Stimulated activated naive B cell treated with anti-CD40 and anti-IgM and Interleukin-4, amounts not matched to agents 10 μg/mL and 1 μg/mL and 100 μg/mL, for 72 hours (primary cell): ENCODE measurements at regions not wholly inside any gene's neighbourhood (a gene's known extent, or its start where the extent isn't known, plus 50 kb on each side); places are given as distances from the start of the nearest gene placed in this dataset.

Source experiments
- ATAC-seq, 2 donors: fragments of 150-1000 bp; cut with Tn5 transposase; replicated peaks; 2 replicates each; pipeline ENCODE4 v1.10.0; 2021; ENCODE audit warnings: moderate library complexity in 1 of 2
- DNase-seq: peaks from one replicate; pipeline ENCODE4 v3.0.0; 2021
- H3K27ac Mint-ChIP-seq: one replicate; pipeline ENCODE4 v1.8.0; 2022; ENCODE audit warnings: mild to moderate bottlenecking, mixed read lengths
- H3K27me3 Mint-ChIP-seq, 2 donors: one replicate each; pipeline ENCODE4 v1.8.0; 2022; ENCODE audit warnings: mixed read lengths in 2 of 2
- H3K36me3 Mint-ChIP-seq, 2 donors: one replicate each; pipeline ENCODE4 v1.8.0; 2022; ENCODE audit warnings: mixed read lengths in 2 of 2, mild to moderate bottlenecking in 1 of 2
- H3K4me1 Mint-ChIP-seq, 2 donors: one replicate each; pipeline ENCODE4 v1.8.0; 2022; ENCODE audit warnings: mixed read lengths in 2 of 2, mild to moderate bottlenecking in 1 of 2
- H3K4me3 Mint-ChIP-seq, 2 donors: one replicate each; pipeline ENCODE4 v1.8.0; 2022; ENCODE audit warnings: mild to moderate bottlenecking in 2 of 2, mixed read lengths in 2 of 2, moderate library complexity in 1 of 2
- H3K9me3 Mint-ChIP-seq, 2 donors: one replicate each; pipeline ENCODE4 v1.8.0; 2022; ENCODE audit warnings: mixed read lengths in 2 of 2, mild to moderate bottlenecking in 1 of 2

GRCh38 chr21:32216293-32216692 is 62.6 kb downstream of the MIS18A start:
- no peaks in the 10 kb centered on the region for H3K4me1 Mint-ChIP-seq
- no peak for DNase-seq

GRCh38 chr21:32215306-32215685 is 63.6 kb downstream of the MIS18A start:
- ATAC-seq (no peak), DNase-seq (no peak)
- H3K36me3 Mint-ChIP-seq = peaks cover 0 to 5% of the 10 kb centered on the region in 2 donors
- H3K9me3 Mint-ChIP-seq = peaks cover 0 to 7% of the 10 kb centered on the region in 2 donors
- no peaks in the 10 kb centered on the region for H3K4me1 Mint-ChIP-seq
- no peak overlapping the region for H3K27ac Mint-ChIP-seq
- H3K27me3 Mint-ChIP-seq = peaks cover 7 to 8% of the 10 kb centered on the region in 2 donors
- no peak overlapping the region for H3K4me3 Mint-ChIP-seq

More at GRCh38 chr21:32216293-32216692, 62.6 kb downstream of the MIS18A start:
- peaks cover 14 to 15% of the 10 kb centered on the region in 2 donors for H3K27me3 Mint-ChIP-seq
- H3K36me3 Mint-ChIP-seq = peaks cover 5 to 10% of the 10 kb centered on the region in 2 donors
- peaks cover 7 to 8% of the 10 kb centered on the region in 2 donors for H3K9me3 Mint-ChIP-seq
- H3K4me3 Mint-ChIP-seq = no peak overlapping the region
- ATAC-seq = no peak
- no peak overlapping the region for H3K27ac Mint-ChIP-seq

- H3K36me3 Mint-ChIP-seq = peaks cover 0 to 5% of the 10 kb centered on the region in 2 donors
- no peak overlapping the region for H3K4me3 Mint-ChIP-seq
- no peak for ATAC-seq
- peaks cover 0 to 7% of the 10 kb centered on the region in 2 donors for H3K9me3 Mint-ChIP-seq
- DNase-seq = no peak
- no peak overlapping the region for H3K27ac Mint-ChIP-seq
- H3K4me1 Mint-ChIP-seq = no peaks in the 10 kb centered on the region
- H3K27me3 Mint-ChIP-seq = peaks cover 4 to 8% of the 10 kb centered on the region in 2 donors
Observed at GRCh38 chr21:32214654-32215305, 64.1 kb downstream of the MIS18A start.

GRCh38 chr21:32212116-32212515 is 66.7 kb downstream of the MIS18A start:
- Mint-ChIP-seq H3K9me3 (peaks cover 0 to 3% of the 10 kb centered on the region in 2 donors), H3K4me1 (no peaks in the 10 kb centered on the region), H3K36me3 (peaks cover 0 to under 1% of the 10 kb centered on the region in 2 donors), H3K27ac (no peak overlapping the region), H3K27me3 (peaks cover 0 to 2% of the 10 kb centered on the region in 2 donors), H3K4me3 (no peak overlapping the region)
- DNase-seq (no peak), ATAC-seq (no peak)

- no peaks in the 10 kb centered on the region for H3K4me1 Mint-ChIP-seq
- H3K36me3 Mint-ChIP-seq = no peaks in the 10 kb centered on the region
- peaks cover 0 to 3% of the 10 kb centered on the region in 2 donors for H3K9me3 Mint-ChIP-seq
- DNase-seq = no peak
- no peak overlapping the region for H3K4me3 Mint-ChIP-seq
- H3K27me3 Mint-ChIP-seq = no peaks in the 10 kb centered on the region
- no peak for ATAC-seq
- H3K27ac Mint-ChIP-seq = no peak overlapping the region
Observed at GRCh38 chr21:32211306-32211705, 67.5 kb downstream of the MIS18A start.

- DNase-seq (no peak), ATAC-seq (no peak)
- H3K36me3 Mint-ChIP-seq = peaks cover 2 to 6% of the 10 kb centered on the region in 2 donors
- H3K9me3 Mint-ChIP-seq = peaks cover 0 to 6% of the 10 kb centered on the region in 2 donors
- no peak overlapping the region for H3K27ac Mint-ChIP-seq
- H3K27me3 Mint-ChIP-seq = no peaks in the 10 kb centered on the region
- no peaks in the 10 kb centered on the region for H3K4me1 Mint-ChIP-seq
- no peak overlapping the region for H3K4me3 Mint-ChIP-seq
Observed at GRCh38 chr21:32209580-32209979, 69.3 kb downstream of the MIS18A start.

- no peaks in the 10 kb centered on the region for H3K4me1 Mint-ChIP-seq
- no peak overlapping the region for H3K27ac Mint-ChIP-seq
- no peaks in the 10 kb centered on the region for H3K27me3 Mint-ChIP-seq
- H3K9me3 Mint-ChIP-seq = peaks cover 0 to 5% of the 10 kb centered on the region in 2 donors
- no peak overlapping the region for H3K4me3 Mint-ChIP-seq
- DNase-seq (no peak), ATAC-seq (no peak)
- H3K36me3 Mint-ChIP-seq = peaks cover 3 to 6% of the 10 kb centered on the region in 2 donors
Observed at GRCh38 chr21:32207406-32207716, 71.5 kb downstream of the MIS18A start.

GRCh38 chr21:32206631-32207405 is 72.0 kb downstream of the MIS18A start:
- Mint-ChIP-seq H3K4me1 (no peaks in the 10 kb centered on the region), H3K27ac (no peak overlapping the region), H3K9me3 (peaks cover 0 to 5% of the 10 kb centered on the region in 2 donors), H3K4me3 (no peak overlapping the region), H3K36me3 (peaks cover 3 to 6% of the 10 kb centered on the region in 2 donors), H3K27me3 (no peaks in the 10 kb centered on the region)
- ATAC-seq (no peak), DNase-seq (no peak)

GRCh38 chr21:32203877-32204480 is 74.9 kb downstream of the MIS18A start:
- Mint-ChIP-seq H3K36me3 (peaks cover 3 to 6% of the 10 kb centered on the region in 2 donors), H3K9me3 (peaks cover 0 to 5% of the 10 kb centered on the region in 2 donors), H3K27ac (no peak overlapping the region), H3K4me1 (no peaks in the 10 kb centered on the region), H3K4me3 (no peak overlapping the region), H3K27me3 (no peaks in the 10 kb centered on the region)
- DNase-seq = no peak
- no peak for ATAC-seq

GRCh38 chr21:32200029-32200428 is 78.8 kb downstream of the MIS18A start:
- H3K27me3 Mint-ChIP-seq = no peaks in the 10 kb centered on the region
- no peak overlapping the region for H3K27ac Mint-ChIP-seq
- H3K36me3 Mint-ChIP-seq = peaks cover 3 to 5% of the 10 kb centered on the region in 2 donors
- peaks cover 0 to 6% of the 10 kb centered on the region in 2 donors for H3K9me3 Mint-ChIP-seq
- ATAC-seq = no peak
- no peak overlapping the region for H3K4me3 Mint-ChIP-seq
- no peaks in the 10 kb centered on the region for H3K4me1 Mint-ChIP-seq
- no peak for DNase-seq

GRCh38 chr21:32198384-32198783 is 80.5 kb downstream of the MIS18A start:
- Mint-ChIP-seq H3K27me3 (no peaks in the 10 kb centered on the region), H3K27ac (no peak overlapping the region), H3K4me3 (no peak overlapping the region), H3K4me1 (no peaks in the 10 kb centered on the region), H3K9me3 (peaks cover 0 to 2% of the 10 kb centered on the region in 2 donors), H3K36me3 (peaks cover 0 to 5% of the 10 kb centered on the region in 2 donors)
- ATAC-seq (no peak), DNase-seq (no peak)

- ATAC-seq (no peak), DNase-seq (no peak)
- Mint-ChIP-seq H3K36me3 (peaks cover 0 to 5% of the 10 kb centered on the region in 2 donors), H3K4me1 (no peaks in the 10 kb centered on the region), H3K4me3 (no peak overlapping the region), H3K9me3 (peaks cover 0 to 2% of the 10 kb centered on the region in 2 donors), H3K27ac (no peak overlapping the region), H3K27me3 (no peaks in the 10 kb centered on the region)
Observed at GRCh38 chr21:32197896-32198295, 81.0 kb downstream of the MIS18A start.

- Mint-ChIP-seq H3K36me3 (peaks cover 0 to 5% of the 10 kb centered on the region in 2 donors), H3K4me3 (no peak overlapping the region), H3K27me3 (peaks cover 0 to 6% of the 10 kb centered on the region in 2 donors), H3K27ac (no peak overlapping the region), H3K9me3 (peaks cover 0 to 2% of the 10 kb centered on the region in 2 donors), H3K4me1 (no peaks in the 10 kb centered on the region)
- ATAC-seq (no peak), DNase-seq (no peak)
Observed at GRCh38 chr21:32196001-32196400, 82.8 kb downstream of the MIS18A start.

- Mint-ChIP-seq H3K4me1 (no peaks in the 10 kb centered on the region), H3K27me3 (peaks cover 5 to 10% of the 10 kb centered on the region in 2 donors), H3K27ac (no peak overlapping the region), H3K9me3 (no peaks in the 10 kb centered on the region), H3K36me3 (no peaks in the 10 kb centered on the region), H3K4me3 (no peak overlapping the region)
- no peak for ATAC-seq
- no peak for DNase-seq
Observed at GRCh38 chr21:32193098-32193465, 85.8 kb downstream of the MIS18A start.
